ENCODE measurements at regions not wholly inside any gene's neighbourhood (a gene's known extent, or its start where the extent isn't known, plus 50 kb on each side); places are given as distances from the start of the nearest gene placed in this dataset.

DNA sequence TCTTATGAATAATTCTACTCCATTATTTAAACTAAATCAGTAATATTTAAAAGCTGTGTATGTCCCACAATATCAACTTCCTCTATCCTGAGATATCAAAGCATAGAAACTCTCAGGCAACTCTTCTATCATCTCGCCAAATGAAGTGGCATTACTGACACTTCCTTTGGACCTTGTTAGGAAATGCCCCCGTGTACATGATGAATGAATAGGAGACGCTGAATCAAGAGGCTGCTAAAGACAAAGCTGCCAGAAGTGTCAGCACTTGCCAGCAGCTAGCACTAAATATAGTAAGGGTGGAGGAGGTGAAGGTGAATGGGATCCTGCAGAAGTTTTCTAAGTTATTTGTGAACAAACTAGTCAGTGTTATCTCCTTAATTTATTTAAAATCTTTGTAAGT lies 99.5 kb upstream of the BLTP1 start:
- DNase-seq (ENCODE audit: insufficient read length, low spot score) (no peak), FAIRE-seq (no peak)
- TF ChIP-seq, protein P1, sequence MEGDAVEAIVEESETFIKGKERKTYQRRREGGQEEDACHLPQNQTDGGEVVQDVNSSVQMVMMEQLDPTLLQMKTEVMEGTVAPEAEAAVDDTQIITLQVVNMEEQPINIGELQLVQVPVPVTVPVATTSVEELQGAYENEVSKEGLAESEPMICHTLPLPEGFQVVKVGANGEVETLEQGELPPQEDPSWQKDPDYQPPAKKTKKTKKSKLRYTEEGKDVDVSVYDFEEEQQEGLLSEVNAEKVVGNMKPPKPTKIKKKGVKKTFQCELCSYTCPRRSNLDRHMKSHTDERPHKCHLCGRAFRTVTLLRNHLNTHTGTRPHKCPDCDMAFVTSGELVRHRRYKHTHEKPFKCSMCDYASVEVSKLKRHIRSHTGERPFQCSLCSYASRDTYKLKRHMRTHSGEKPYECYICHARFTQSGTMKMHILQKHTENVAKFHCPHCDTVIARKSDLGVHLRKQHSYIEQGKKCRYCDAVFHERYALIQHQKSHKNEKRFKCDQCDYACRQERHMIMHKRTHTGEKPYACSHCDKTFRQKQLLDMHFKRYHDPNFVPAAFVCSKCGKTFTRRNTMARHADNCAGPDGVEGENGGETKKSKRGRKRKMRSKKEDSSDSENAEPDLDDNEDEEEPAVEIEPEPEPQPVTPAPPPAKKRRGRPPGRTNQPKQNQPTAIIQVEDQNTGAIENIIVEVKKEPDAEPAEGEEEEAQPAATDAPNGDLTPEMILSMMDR (IDR thresholded peaks at IDR 0.05; ENCODE audit: insufficient read depth, missing control alignments): no peak

DNA sequence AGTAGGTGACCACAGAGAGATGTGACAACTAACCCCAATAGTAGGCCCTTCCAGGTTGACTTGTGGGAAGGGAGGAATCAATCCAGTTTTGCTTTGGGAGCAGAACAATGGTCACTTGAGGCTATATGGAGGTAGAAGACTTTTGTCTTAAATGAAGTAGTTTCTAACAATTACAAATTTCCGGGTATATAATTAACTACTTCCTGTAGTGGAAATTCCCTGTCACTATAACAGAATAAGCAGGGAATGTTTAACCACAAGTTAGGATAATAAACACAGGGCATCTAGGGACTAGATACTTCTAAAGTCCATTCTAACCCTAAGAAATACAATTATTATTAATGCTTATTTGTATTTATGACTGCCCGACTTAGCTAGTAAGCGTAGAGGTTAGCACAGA lies 99.0 kb upstream of the TRPC3 start:
- DNase-seq (ENCODE audit: insufficient read length, low spot score) (no peak), FAIRE-seq (no peak)
- TF ChIP-seq, protein P1 (IDR thresholded peaks at IDR 0.05; ENCODE audit: insufficient read depth, missing control alignments): no peak

DNA sequence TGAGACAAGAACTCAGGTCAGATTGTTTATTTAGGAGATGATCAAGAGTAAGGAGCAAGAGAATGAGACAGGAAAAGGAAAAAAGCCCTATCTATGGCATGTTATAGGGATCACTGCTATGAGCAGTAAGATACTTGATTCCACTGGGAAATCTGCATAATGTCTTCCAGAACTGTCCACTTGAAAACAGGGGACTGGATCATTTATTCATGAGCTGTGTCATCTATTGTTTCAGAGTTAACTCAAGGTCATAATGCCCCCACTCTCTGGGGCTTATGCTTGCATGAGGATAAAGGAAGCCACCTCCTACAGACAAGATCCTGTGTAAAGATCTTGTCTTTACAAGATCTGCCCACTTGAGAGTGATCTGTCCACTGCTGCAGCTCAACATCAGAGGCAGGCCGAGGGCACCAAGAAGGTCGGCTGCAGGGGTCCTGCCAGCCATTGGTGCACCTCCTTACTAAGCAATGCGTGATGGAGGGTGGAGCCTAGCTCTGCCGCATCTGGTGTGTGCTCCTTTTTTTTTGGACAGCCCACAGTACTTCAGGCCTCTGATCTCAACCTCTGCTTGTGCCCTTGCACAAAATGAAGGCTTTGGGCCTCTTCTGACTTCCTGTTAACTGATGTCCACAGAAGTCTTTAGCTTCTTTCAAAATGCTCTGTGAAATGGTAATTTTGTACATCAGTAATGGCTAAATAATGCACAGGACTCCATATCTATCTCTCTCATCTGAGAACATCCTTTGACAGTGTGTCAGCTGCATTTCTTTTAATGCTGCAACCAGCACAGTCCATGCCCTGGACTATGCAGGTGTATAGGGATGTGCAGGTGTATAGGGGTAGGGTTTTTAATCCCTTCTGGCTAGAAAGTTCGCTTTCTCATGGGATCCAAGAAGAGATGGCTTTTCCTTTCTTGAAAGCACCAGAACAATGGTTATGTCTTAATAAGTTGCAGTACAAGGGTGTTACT lies 95.9 kb upstream of the TRPC3 start:
- no peak for DNase-seq (ENCODE audit: insufficient read length, low spot score)
- no peak for FAIRE-seq

DNA sequence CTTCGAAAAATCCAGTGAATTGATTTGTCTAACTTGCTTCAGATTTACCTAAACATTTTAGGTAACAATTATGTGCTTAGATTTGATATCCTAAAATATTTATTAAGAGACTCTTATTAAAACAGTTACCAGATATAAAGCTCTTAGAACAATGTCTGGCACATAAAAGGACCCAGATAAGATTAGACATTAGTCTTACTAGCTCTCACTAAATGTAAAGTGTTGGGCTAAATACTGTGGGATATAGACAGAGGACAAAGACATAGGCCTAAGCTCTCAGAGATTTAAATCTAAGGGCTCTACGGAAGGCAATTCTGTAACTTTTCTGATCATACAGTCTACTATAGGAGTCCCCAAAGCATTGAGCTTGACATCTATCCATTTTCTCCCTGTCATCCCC lies 94.4 kb upstream of the TRPC3 start:
- no peak for FAIRE-seq

More for the DNA sequence above, 95.9 kb upstream of the TRPC3 start:
- TF ChIP-seq, protein P1 (IDR thresholded peaks at IDR 0.05; ENCODE audit: insufficient read depth, missing control alignments): no peak

DNA sequence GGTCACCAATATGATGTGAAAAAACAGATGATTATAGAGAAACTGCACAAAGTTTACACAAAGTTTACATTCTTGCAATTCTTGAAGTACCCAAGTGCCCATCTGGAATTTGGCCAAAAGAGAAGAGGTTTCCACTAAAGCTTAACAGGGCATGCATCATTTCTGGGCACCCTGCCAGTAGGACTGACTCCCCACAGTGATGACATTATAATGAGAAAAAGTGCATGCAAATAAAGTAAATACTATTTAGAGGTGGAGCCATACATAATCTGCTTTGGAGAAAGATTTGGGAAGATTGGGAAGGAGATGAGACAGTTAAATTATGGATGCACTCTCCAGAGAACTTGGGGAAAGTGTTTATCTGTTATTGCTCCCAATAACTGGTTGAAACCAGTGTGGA lies 93.7 kb upstream of the TRPC3 start:
- no peak for FAIRE-seq
- TF ChIP-seq, protein P1 (IDR thresholded peaks at IDR 0.05; ENCODE audit: insufficient read depth, missing control alignments): no peak
- no peak for DNase-seq (ENCODE audit: insufficient read length, low spot score)

More for the DNA sequence above, 94.4 kb upstream of the TRPC3 start:
- TF ChIP-seq, protein P1 (IDR thresholded peaks at IDR 0.05; ENCODE audit: insufficient read depth, missing control alignments): no peak
- DNase-seq (ENCODE audit: insufficient read length, low spot score): no peak

DNA sequence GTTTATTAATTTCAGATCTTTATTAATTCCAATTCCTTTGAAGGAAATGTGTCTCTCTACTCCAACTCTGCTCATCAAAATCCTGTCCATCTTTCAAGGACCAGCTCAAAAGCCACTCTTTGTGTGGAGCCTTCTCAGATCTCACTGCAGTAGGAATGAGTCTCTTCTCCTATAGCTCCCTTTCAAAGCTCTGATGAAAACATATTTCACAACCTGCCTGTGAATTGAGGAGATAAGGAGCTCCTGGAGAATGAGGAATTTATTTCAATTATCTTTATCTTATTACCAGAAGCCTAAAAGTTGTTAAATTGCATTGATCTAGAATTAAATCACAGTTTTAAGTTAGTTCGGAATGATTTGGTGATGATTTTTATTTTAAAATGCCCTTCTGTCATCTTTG lies 92.6 kb upstream of the TRPC3 start:
- FAIRE-seq: no peak
- no peak for DNase-seq (ENCODE audit: insufficient read length, low spot score)
- TF ChIP-seq, protein P1 (IDR thresholded peaks at IDR 0.05; ENCODE audit: insufficient read depth, missing control alignments): no peak

DNA sequence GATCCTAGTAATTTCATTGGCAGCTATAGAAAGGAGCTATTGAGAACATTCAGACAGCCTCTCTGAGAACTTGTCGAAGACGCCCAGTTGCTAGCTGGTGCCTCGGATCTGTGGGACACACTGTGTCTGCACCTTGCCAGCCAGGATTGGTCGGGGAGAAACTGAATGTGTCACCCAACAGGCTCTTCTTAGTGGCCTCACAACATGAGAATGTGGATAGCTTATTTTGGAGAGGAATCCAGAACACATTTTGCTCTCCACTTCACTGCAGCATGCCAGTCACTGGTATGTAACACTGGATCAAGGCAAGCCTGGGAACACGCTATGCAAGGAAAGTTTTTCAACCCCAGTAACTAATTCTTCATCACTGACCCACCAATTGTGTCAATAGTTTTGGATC lies 89.5 kb upstream of the TRPC3 start:
- no peak for DNase-seq (ENCODE audit: insufficient read length, low spot score)

More for the DNA sequence above, 89.5 kb upstream of the TRPC3 start:
- no peak for FAIRE-seq
- TF ChIP-seq, protein P1 (IDR thresholded peaks at IDR 0.05; ENCODE audit: insufficient read depth, missing control alignments): no peak
